ENCODE measurements at regions not wholly inside any gene's neighbourhood (a gene's known extent, or its start where the extent isn't known, plus 50 kb on each side); places are given as distances from the start of the nearest gene placed in this dataset.

DNA sequence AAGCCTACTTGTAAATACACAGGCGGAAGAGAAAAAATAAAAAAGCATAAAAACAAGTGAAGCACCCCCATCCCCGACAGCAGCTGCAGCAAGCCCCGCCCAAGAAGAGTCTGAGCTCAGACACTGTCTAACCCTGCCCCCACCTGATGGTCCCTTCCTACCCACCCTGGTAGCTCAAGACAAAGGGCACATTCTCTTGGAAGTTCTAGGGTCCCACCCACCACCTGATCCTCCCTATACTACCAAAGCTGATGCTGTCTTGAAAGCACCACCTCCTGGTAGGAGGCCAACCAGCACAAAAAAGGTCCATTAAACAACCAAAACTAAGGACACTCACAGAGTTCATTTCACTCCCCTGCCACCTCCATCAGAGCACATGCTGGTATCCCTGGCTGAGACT lies 308.2 kb downstream of the KLHL13 start:
- TF ChIP-seq POLR2A (IDR thresholded peaks at IDR 0.05; ENCODE audit: low read depth), result no peak
- TF ChIP-seq, protein P1, sequence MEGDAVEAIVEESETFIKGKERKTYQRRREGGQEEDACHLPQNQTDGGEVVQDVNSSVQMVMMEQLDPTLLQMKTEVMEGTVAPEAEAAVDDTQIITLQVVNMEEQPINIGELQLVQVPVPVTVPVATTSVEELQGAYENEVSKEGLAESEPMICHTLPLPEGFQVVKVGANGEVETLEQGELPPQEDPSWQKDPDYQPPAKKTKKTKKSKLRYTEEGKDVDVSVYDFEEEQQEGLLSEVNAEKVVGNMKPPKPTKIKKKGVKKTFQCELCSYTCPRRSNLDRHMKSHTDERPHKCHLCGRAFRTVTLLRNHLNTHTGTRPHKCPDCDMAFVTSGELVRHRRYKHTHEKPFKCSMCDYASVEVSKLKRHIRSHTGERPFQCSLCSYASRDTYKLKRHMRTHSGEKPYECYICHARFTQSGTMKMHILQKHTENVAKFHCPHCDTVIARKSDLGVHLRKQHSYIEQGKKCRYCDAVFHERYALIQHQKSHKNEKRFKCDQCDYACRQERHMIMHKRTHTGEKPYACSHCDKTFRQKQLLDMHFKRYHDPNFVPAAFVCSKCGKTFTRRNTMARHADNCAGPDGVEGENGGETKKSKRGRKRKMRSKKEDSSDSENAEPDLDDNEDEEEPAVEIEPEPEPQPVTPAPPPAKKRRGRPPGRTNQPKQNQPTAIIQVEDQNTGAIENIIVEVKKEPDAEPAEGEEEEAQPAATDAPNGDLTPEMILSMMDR (IDR thresholded peaks at IDR 0.05), result no peak
- no peak for TF ChIP-seq POLR2AphosphoS5 (IDR thresholded peaks at IDR 0.05)

Data from esophagus muscularis mucosa (tissue), 3 donors.